ENCODE measurements at regions not wholly inside any gene's neighbourhood (a gene's known extent, or its start where the extent isn't known, plus 50 kb on each side); places are given as distances from the start of the nearest gene placed in this dataset.

GRCh38 chr16:6281274-6281673 is 1051.4 kb upstream of the RBFOX1 start:
- DNase-seq (ENCODE audit: low read depth): no peak

- no peak for DNase-seq (ENCODE audit: low read depth)
Measured at GRCh38 chr16:6280055-6280454, 1052.6 kb upstream of the RBFOX1 start.

GRCh38 chr16:6279286-6279685 is 1053.4 kb upstream of the RBFOX1 start:
- no peak for DNase-seq (ENCODE audit: low read depth)

GRCh38 chr16:6274351-6274750 is 1058.3 kb upstream of the RBFOX1 start:
- no peak for DNase-seq (ENCODE audit: low read depth)

GRCh38 chr16:6267682-6268081 is 1065.0 kb upstream of the RBFOX1 start:
- no peak for DNase-seq (ENCODE audit: low read depth)

GRCh38 chr16:6266703-6267102 is 1065.9 kb upstream of the RBFOX1 start:
- no peak for DNase-seq (ENCODE audit: low read depth)

- no peak for DNase-seq (ENCODE audit: low read depth)
Measured at GRCh38 chr16:6265968-6266367, 1066.7 kb upstream of the RBFOX1 start.

GRCh38 chr16:6258056-6258455 is 1074.6 kb upstream of the RBFOX1 start:
- DNase-seq (ENCODE audit: low read depth): no peak

GRCh38 chr16:6252541-6252940 is 1080.1 kb upstream of the RBFOX1 start:
- DNase-seq (ENCODE audit: low read depth): no peak

GRCh38 chr16:6250511-6250910 is 1082.1 kb upstream of the RBFOX1 start:
- no peak for DNase-seq (ENCODE audit: low read depth)

GRCh38 chr16:6249863-6250262 is 1082.8 kb upstream of the RBFOX1 start:
- DNase-seq (ENCODE audit: low read depth): no peak

- DNase-seq (ENCODE audit: low read depth): no peak
Measured at GRCh38 chr16:6248199-6248598, 1084.4 kb upstream of the RBFOX1 start.

GRCh38 chr16:6247775-6248174 is 1084.9 kb upstream of the RBFOX1 start:
- DNase-seq (ENCODE audit: low read depth): no peak

GRCh38 chr16:6247150-6247549 is 1085.5 kb upstream of the RBFOX1 start:
- DNase-seq (ENCODE audit: low read depth): no peak

GRCh38 chr16:6246266-6246665 is 1086.4 kb upstream of the RBFOX1 start:
- DNase-seq (ENCODE audit: low read depth): no peak

GRCh38 chr16:6232056-6232455 is 1100.6 kb upstream of the RBFOX1 start:
- DNase-seq (ENCODE audit: low read depth): no peak

GRCh38 chr16:6231398-6231797 is 1101.2 kb upstream of the RBFOX1 start:
- DNase-seq (ENCODE audit: low read depth): no peak

- no peak for DNase-seq (ENCODE audit: low read depth)
Measured at GRCh38 chr16:6229186-6229585, 1103.5 kb upstream of the RBFOX1 start.

GRCh38 chr16:6218855-6219254 is 1113.8 kb upstream of the RBFOX1 start:
- no peak for DNase-seq (ENCODE audit: low read depth)

GRCh38 chr16:6216836-6217235 is 1115.8 kb upstream of the RBFOX1 start:
- DNase-seq (ENCODE audit: low read depth): no peak

- no peak for DNase-seq (ENCODE audit: low read depth)
Measured at GRCh38 chr16:6211644-6212043, 1114.0 kb upstream of the EEF2KMT start.

GRCh38 chr16:6209355-6209930 is 1111.8 kb upstream of the EEF2KMT start:
- DNase-seq (ENCODE audit: low read depth): no peak

GRCh38 chr16:6207580-6207979 is 1110.0 kb upstream of the EEF2KMT start:
- DNase-seq (ENCODE audit: low read depth): no peak

GRCh38 chr16:6207124-6207523 is 1109.5 kb upstream of the EEF2KMT start:
- DNase-seq (ENCODE audit: low read depth): no peak

GRCh38 chr16:6206080-6206479 is 1108.5 kb upstream of the EEF2KMT start:
- DNase-seq (ENCODE audit: low read depth): no peak

Measured in activated T-cell treated with anti-CD3 and anti-CD28 coated beads for 48 hours (primary cell).